ENCODE measurements at regions not wholly inside any gene's neighbourhood (a gene's known extent, or its start where the extent isn't known, plus 50 kb on each side); places are given as distances from the start of the nearest gene placed in this dataset.
A peak's percentile ranks its signal among the peaks of the same experiment; 100 is the strongest.

- Histone ChIP-seq H3K4me1 (ENCODE audit: low read depth) (peaks cover 4% of the 10 kb centered on the region), H3K36me3 (no peaks in the 10 kb centered on the region), H3K27ac (no peak overlapping the region), H3K9me3 (ENCODE audit: low read depth) (no peaks in the 10 kb centered on the region), H3K4me3 (no peak overlapping the region), H3K27me3 (no peaks in the 10 kb centered on the region)
- no peak for DNase-seq (ENCODE audit: low read depth in 1 of 2, low spot score in 1 of 2)
- TF ChIP-seq CTCF (IDR thresholded peaks at IDR 0.05; ENCODE audit: low read depth, low read length): no peak
These were observed 175.1 kb upstream of the CTNNB1 start for GRCh38 chr3:41024031-41024836.

- H3K4me3 ChIP-seq: no peak overlapping the region
- peak; percentile 62 to 97 for DNase-seq (ENCODE audit: low read depth in 1 of 2, low spot score in 1 of 2)
- no peaks in the 10 kb centered on the region for H3K9me3 ChIP-seq (ENCODE audit: low read depth)
- peaks cover 4% of the 10 kb centered on the region for H3K4me1 ChIP-seq (ENCODE audit: low read depth)
- no peak for TF ChIP-seq CTCF (IDR thresholded peaks at IDR 0.05; ENCODE audit: low read depth, low read length)
- no peaks in the 10 kb centered on the region for H3K36me3 ChIP-seq
- H3K27me3 ChIP-seq: no peaks in the 10 kb centered on the region
- peak overlapping the region; percentile 12 for H3K27ac ChIP-seq
These were observed 172.7 kb upstream of the CTNNB1 start for GRCh38 chr3:41026394-41027177.

- no peaks in the 10 kb centered on the region for H3K27me3 ChIP-seq
- H3K36me3 ChIP-seq: no peaks in the 10 kb centered on the region
- H3K4me1 ChIP-seq (ENCODE audit: low read depth): peaks cover 4% of the 10 kb centered on the region
- no peaks in the 10 kb centered on the region for H3K9me3 ChIP-seq (ENCODE audit: low read depth)
- no peak for TF ChIP-seq CTCF (IDR thresholded peaks at IDR 0.05; ENCODE audit: low read depth, low read length)
- DNase-seq (ENCODE audit: low read depth in 1 of 2, low spot score in 1 of 2): peak in 1 of 2 donors; percentile 19
- H3K4me3 ChIP-seq: no peak overlapping the region
- H3K27ac ChIP-seq: no peak overlapping the region
These were observed 169.9 kb upstream of the CTNNB1 start for GRCh38 chr3:41029356-41029755.

GRCh38 chr3:41030220-41030619 lies 169.1 kb upstream of the CTNNB1 start:
- no peak overlapping the region for H3K27ac ChIP-seq

GRCh38 chr3:41031401-41031800 lies 167.9 kb upstream of the CTNNB1 start:
- Histone ChIP-seq H3K4me1 (ENCODE audit: low read depth) (peaks cover 2% of the 10 kb centered on the region), H3K27ac (no peak overlapping the region), H3K9me3 (ENCODE audit: low read depth) (no peaks in the 10 kb centered on the region), H3K27me3 (no peaks in the 10 kb centered on the region), H3K4me3 (no peak overlapping the region), H3K36me3 (no peaks in the 10 kb centered on the region)
- no peak for TF ChIP-seq CTCF (IDR thresholded peaks at IDR 0.05; ENCODE audit: low read depth, low read length)
- DNase-seq (ENCODE audit: low read depth in 1 of 2, low spot score in 1 of 2): no peak

More at GRCh38 chr3:41030220-41030619, 169.1 kb upstream of the CTNNB1 start:
- H3K4me3 ChIP-seq: no peak overlapping the region
- no peak for DNase-seq (ENCODE audit: low read depth in 1 of 2, low spot score in 1 of 2)
- peaks cover 4% of the 10 kb centered on the region for H3K4me1 ChIP-seq (ENCODE audit: low read depth)
- H3K36me3 ChIP-seq: no peaks in the 10 kb centered on the region
- no peaks in the 10 kb centered on the region for H3K9me3 ChIP-seq (ENCODE audit: low read depth)
- no peaks in the 10 kb centered on the region for H3K27me3 ChIP-seq
- TF ChIP-seq CTCF (IDR thresholded peaks at IDR 0.05; ENCODE audit: low read depth, low read length): no peak
